Muscle of back (tissue), 3 donors: ENCODE measurements at regions not wholly inside any gene's neighbourhood (a gene's known extent, or its start where the extent isn't known, plus 50 kb on each side); places are given as distances from the start of the nearest gene placed in this dataset.

Experiments
- DNase-seq, 3 donors: peaks; one replicate each; pipeline versions ENCODE4 v3.0.0 to v3.0.0-alpha.2; 2013

DNA sequence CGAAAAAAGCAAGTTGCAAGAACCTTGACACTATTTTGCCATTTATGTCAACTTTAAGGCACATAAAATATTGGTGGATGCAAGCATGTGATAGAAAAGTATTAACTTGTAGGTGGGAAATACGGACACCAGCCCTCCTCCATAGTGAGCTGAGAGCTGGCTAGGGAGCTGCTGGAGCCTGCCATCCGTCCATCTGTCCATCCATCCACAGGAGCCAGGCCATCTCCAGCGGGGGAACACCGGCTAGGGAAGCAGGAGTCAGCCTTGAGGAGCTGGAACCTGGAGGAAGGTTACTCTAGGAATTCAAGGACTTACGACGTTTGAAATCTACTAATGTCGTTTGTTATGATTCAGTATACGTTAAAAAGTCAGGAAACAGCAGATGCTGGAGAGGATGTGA lies 120.7 kb upstream of the C14orf180 start:
- no peak for DNase-seq

DNA sequence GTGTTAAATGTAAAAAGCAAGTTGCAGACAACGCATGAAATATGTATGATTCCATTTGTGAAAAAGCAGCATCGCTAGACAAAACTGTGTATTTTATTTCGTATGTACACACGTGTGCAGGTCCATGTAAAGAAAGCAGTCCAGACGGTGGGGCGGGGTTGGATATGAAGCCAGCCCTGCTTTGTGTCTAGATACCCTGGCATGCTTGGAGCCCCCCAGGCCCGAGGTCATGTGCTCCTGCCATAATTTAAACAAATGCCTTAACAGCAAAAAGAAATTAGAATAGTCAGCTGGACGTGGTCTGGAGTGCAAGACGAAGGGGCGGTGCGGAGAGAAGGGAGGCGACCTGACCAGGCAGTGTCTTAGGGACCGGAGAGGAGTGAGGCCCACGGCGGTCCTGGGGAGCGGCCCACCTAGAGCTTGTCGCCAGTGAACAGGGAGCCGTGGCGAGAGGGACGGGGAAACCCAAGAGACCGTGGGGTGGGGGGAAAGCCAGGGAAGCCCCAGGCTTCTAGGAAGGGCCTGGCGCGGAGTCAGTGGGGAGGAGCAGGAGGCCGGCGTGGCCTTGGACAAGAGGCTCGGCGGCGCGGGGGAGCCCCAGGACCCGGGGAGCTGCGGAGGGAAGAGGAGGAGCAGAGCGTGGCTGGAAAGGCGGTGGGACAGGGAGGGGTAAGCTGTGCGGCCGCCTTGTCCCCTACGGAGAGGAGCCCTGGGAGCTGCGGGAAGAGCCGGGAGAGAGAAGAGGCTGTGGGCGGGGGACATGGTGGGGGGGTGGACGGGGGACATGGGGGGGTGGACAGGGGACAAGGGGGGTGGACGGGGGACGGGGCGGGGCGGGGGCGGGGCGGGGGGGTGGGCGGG lies 118.5 kb upstream of the C14orf180 start:
- peak in 2 of 3 donors; percentile 25 to 72 for DNase-seq

DNA sequence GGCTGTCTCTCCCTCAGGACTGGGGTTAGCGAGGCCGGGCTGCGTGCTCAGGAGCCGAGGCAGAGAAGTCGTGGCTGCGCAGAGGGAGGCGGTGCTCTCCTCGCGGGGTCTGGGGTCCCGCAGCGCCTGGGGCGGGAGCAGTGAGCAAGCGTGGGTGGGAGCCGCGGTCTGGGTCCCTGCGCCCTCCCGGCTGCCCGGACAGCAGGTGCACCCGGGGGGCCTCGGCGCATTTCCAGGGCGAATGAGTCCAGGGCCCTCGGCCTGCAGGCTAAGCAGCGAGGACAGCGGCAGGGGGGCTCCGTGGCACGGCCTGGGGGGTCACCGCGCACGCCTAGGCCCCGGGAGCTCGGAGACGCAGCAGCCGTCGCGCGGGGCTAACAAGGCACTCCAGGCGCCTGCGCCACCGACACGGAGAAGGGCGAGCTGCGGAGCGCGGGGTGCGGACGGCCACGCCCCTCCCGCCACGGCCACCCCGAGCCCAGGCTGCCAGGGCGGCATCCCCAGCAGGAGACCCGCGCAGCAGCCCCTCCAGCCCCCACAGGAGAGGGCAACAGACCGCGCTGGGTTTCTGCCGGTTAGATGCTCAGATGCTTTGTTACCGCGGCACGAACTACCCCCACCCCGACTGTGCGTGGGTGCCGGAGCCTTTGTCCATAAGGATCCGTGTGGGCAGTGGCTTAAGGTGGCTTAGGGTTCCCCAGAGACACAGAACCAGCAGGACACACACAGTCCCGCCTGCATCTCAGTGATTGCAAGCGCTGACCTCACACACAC lies 117.7 kb upstream of the C14orf180 start:
- DNase-seq = no peak

DNA sequence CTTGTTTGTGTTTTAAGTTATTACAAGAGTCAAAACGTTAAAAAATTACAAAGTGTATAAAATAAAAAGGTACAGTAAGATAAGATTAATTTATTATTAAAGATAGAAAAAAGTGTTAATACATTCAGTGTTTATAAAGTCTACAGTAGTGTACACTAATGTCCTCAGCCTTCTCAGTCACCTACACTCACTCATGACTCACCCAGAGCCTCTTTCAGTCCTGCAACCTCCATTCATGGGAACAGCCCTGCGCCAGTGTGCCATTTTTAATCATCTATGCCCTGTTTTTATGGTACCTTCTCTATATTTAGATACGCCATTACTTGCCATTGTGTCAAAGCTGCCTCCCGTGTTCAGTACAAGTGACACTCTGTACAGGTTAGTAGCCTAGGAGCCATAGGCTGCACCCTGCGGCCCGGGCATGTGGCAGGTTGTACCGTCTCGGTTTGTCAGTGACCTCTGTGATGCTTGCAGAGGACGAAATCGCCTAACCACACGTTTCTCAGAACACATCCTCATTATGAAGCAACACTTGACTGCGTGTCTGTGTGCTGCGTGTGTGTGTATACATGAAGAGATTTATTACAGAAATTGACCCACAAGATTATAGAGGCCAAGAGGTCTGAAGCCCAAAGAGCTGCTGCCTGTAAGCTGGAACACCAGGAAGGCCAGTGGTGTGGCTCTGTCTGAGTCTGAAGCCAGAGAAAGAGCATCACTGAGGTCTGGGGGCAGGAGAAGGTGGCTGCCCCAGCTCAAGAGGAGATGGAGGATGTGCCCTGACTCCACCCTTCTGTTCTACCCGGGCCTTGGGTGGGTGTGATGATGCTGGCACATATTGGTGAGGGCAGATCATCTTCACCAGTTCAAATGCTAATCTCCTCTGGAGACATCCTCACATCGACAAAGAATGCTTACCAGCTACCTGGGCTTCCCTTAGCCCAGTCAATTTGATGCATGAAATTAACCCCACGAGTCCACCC lies 116.6 kb upstream of the C14orf180 start:
- DNase-seq = no peak

DNA sequence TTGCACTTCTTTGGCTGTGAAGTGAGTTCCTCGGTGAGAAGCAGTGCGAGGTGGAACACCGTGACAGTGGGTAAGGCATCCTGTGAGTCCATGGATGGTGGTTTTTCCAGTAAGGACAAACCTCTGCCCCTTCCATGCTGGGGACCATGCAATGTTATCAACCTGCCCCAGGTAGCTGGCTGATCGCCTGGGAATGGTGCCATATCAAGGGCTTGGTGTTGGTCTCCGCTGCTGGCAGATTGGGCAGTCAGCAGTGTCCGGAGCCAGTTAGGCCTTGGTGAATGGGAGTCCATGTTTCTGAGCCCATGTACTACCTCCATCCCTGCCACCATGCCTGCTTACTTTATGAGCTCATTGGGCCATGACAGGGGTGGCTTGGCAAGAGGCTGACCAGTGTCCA lies 114.7 kb upstream of the C14orf180 start:
- DNase-seq = no peak

DNA sequence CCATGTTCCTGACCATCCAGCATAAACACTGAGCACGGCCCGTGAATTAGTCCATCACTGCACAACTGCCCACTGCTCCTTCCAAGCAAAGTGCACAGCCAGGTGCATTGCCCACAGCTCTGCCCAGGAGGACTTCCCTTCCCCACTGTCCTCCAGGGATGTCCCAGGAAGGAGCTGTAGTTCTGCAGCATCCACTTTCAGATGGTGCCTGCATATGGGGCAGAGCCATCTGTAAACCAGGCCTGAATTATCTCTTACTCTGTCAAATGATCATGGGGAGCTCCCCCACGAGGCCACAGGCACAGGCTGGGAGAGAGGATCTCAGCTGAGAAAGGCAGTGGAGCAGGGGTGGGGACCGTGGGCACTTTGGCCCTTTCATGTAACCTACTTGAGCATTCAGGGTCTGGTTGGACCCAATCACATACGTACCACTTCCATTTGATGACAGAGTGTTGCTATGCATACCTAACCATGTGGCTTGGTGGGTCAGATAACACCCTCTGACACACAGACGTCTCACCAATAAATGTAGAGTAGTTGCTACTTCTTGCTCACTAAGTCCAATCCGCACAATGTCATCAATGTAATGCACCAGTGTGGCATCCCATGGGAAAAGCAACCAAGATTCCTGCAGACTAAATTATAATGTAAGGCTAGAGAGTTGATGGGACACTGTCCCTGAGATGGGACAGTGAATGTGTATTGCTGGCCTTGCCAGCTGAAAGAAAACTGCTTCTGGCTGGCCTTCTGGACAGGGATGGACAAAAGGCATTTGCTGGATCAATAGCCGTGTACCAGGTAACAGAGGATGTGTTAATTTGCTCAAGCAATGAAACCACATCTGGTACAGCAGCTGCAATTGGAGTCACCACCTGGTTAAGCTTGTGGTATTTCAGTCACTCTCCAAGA lies 113.8 kb upstream of the C14orf180 start:
- no peak for DNase-seq

DNA sequence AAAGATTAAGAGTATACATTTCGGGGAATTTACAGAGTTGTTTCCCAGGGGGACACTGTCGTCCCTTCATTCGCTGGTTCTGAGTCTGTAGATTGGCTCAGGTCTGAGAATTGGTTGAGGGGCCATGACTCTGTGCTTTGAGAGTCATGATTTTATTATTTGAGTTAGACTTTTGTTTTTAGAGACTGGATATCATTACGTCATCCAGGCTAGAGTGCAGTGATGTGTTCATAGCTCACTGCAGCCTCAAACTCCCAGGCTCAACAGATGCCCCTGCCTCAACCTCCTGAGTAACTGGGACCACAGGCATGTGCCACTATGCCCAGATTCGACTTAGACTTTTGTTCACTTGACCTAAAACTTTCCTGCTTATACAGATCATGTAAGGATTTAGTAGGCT lies 112.3 kb upstream of the C14orf180 start:
- DNase-seq = no peak

DNA sequence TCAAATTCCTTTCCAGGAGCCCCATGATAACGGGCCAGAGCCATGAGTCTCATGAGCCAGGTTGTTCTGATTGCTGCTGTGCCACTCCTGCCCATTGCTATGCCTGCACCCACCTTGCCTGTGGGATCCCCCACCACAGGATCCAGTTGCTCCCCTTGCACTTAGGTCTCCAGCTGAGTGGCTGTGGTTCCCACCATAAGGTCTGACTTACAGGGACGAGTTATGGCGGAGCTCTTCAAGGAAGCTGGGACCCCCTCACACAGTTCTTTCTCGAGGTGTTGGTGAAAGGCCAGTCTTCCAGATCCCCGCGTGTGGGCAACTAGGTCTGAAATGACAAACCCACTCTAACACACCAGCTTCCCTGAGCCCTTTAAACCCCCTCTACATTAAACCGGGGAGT lies 111.9 kb upstream of the C14orf180 start:
- no peak for DNase-seq

DNA sequence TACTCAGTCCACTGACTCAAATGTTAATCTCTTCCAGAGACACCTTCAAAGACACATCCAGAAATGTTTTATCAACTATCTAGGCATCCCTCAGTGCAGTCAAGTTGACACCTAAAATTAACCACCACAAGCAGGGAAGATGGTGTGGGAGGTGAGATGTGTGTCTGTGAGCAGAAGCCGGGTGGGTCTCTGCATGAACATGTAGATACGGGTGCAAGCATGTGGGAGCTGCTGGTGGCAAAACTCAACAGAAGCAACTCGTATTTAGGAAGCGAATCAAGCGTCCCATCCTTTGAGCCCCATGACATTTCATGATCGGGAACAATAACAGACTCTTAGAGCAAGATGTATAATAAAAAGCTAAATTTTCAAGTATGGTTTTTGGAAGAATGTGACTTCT lies 110.0 kb upstream of the C14orf180 start:
- DNase-seq = no peak

DNA sequence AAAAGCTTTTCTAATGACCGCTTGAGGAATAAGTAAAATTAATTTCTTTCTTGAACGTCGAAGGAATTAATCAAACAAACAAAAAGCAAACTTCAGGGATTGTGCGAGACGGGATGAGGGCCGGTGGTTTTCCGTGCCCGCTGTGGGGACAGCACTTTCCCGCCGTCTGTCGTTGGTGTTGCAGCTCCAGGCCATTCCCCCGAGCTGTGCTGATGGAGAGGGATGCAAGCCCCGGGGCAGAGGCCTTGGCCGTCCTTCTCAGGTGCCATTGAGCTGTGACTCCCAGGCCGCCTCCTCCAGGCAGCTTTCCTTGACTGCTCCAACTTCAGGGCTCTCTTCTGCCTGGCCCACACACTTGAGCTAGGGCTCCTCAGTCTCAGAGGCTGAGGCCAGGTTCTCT lies 109.0 kb upstream of the C14orf180 start:
- DNase-seq = no peak

DNA sequence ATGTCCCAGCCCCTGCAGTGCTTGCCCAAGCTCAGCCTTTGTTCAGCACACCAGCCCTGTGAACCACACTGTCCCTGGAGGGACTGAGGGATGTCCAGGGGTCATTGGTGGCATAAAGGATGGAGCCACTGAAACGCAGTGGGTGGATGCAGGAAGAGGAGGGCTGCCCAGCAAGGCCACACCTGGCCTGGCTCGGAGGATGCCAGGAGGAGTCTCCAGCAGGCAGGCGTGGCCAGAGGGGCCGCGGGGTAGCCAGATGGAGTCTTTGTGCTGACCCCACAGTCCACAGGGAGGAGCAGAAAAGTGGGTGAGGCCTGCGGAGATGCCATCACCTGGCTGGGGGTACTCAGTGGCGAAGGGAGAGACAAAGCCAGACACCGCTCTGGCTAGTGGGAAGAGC lies 108.5 kb upstream of the C14orf180 start:
- DNase-seq = no peak

DNA sequence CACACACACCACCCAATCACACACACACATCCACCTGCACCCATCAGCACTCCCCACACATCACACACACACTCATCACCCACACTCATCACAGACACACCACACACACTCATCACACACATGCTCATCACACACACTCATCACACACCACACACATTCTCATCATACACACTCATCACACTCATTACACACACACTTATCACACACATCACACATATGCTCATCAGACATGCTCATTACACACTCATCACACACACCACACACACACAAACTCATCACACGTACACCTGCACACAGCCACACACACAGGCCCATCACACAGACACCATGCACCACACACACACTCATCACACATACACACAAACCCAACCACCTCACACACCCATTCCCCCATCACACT lies 107.5 kb upstream of the C14orf180 start:
- no peak for DNase-seq

DNA sequence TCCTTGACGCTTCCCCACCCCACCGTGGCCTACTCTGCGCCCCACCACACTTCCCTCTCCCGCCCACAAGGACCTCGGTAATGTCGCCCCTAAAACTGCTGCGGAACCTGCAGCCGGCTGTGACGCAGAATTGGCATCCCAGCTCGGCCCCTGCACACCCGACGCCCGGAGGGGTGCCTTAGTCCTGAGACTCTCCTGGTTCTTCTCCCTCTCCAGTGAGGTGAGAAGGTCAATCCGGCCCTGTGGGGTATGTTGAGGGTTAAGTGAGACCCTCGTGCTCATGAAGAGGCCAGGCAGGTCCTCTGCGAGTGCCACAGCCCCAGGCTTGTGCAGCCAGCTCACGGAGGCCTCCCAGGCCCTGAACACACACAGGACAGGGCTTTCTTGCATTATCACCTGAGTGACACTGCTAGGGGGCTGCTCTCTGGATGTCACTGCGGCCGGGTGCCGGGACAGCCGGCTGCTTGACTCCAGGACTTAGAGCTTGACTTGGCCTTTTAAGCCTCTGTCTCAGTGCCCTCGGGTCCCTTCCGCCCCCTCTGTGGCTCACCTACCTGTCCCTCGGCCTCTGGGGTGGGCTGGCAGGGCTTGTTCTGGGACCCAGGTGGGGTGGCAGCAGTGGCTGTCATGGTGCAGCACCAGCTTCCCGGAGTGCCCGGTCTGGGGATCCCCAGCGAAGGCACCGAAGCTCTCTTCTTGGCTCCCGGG lies 106.9 kb upstream of the C14orf180 start:
- DNase-seq = no peak

DNA sequence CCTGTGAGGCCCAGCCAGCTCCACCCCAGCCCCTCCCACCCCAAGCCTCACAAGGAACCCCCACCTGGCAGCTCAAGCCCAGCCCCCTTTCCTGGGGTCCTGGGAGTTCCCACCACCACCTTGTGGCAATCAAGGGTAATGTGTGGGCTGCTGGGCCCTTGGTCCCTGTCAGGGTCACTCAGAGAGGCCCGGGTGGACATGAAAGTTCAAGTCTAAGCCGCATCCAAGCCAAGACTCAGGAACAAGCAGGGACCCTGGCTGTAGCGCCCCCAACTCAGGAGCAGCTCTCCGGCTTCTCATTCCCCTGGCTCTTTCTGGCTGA lies 106.4 kb upstream of the C14orf180 start:
- no peak for DNase-seq

DNA sequence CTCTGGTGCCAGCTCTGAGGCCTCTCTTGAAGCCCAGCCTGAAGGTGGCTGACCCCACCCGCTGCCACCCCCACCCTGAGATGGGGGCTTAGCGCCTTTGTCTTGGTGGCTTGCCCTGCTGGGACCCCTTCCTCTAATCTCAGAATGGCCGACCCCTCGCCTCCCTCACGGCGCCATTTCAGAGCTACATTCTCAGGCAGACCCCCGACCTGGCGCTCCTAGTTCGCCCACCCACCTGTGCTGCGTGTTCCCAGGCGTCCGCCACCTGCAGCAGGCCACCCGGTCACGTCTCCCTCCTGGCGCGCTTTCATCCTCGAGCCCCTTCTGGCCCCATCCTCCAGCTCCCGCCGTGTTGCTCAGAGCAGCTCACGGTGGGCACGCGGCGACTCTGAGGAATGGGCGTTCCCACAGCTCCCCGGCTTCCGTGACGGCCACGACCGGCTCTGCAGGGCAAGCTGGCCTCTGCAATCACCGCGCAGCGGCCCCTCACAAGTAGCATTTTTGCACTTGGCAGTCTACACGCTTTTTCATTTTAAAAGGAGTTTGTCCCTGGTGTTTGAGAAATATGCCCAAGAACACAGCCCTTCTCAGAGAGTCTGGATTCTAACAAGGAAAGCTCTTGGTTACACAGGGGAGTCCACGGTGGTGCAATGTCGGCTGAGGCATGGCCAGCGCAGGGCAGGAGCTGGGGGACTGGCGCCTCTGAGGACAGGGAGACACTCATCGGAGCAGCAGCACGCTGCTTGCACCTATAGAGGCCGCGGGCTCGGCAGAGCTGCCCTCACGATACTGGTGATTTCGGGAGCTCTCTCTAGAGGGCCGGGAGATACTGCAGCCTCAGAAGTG lies 105.7 kb upstream of the C14orf180 start:
- no peak for DNase-seq

DNA sequence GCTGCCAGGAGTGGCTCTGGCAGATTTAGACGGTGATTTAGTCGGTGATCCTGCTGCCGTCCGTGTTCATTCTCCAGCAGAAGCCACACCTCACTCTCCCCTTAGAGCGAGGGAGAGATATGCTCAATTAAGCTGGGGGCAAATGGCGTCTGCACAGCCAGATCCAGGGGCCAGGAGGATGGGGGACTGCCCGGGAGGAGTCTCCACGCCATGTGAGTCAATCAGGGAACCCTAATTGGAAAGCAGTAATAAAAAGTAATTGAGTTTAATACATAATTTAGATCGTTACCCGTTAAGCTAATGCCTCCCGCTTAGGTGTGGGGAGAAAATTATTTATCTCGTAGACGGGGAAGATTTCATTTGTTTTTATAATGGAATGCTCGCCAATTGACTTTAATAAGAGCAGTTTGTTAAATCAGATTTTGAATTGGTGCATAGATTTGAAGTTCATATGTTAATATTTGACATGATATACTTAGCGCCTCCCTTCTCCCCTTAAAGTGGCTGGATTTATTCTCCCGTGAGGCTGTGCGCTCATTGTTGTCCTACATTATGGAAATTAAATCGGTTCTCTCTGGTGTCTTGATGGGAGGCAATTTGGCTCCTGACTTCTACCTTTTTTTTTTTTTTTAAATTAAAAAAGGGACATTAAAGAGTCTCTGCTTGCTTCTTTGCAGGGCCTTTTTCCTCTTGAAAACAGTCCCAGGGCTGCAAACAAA lies 104.9 kb upstream of the C14orf180 start:
- DNase-seq = no peak

DNA sequence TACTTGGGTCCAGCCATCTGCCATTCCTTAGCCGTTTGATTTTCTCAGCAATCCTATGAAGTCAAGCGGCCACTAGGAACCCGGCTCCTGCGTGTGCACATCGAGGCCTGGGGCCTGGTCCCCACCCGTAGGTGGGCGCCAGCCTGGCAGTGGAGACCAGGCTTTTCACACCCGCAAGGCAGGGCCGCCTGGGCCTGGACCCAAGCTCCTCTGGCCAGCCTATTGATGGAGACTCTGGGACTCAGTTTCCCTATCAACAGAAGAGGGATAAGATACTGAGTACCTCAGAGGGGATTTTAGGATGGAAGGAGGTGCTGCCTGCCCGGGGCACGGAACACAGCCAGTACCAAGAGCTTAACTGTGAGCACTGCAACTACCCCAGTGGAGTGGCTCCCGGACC lies 104.3 kb upstream of the C14orf180 start:
- DNase-seq = no peak

DNA sequence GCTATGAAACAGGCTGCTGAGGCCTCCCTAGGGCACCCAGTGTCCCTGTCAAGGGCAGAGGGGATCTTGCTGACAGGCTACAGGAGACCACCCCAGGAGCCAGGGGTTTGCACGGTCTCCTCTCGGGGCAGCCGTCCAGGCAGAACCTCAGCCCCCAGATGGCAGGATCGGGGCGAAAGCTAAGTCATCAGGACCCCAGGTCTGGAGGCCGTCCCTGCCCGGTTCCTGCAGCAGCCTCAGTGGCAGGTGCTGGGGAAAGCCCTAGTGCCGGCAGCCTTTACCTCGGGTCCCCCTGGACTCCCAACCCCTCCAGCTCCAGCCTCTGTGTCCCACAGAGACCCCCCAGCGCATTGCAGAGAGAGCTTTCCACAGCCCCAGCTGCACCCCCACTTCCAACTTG lies 103.8 kb upstream of the C14orf180 start:
- no peak for DNase-seq

DNA sequence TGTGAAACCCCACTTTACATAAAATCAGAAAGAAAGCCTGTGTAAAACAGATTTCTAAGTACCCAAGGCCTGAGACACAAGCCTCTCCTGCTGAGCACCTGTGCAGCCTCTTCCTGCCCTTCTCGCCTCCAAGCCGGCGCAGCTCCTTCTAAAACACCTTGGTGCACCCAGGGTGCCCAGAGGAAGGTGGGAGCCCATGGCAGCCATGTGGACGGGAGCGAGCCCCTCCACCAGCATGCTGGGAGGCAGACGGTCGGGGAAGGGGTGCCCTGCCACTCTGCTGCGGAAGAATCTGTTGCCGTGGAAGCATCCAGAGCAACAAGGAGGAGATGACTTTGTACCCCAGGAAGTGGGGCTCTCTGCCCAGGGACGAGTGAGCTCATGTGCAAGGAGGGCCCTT lies 103.1 kb upstream of the C14orf180 start:
- no peak for DNase-seq
